Keratinocyte (primary cell): ENCODE measurements at regions not wholly inside any gene's neighbourhood (a gene's known extent, or its start where the extent isn't known, plus 50 kb on each side); places are given as distances from the start of the nearest gene placed in this dataset.

Experiments
- DNase-seq: peaks from one replicate; pipeline ENCODE4 v3.0.0-alpha.2; 2011; ENCODE audit warnings: low read depth, missing footprints, low spot score
- FAIRE-seq: peaks from 2 replicates; lab custom pipeline; 2011; peaks lifted over from hg19 to GRCh38; lab: Jason Lieb, UNC
- H2AFZ ChIP-seq: 2 replicates; pipeline ENCODE4 v1.6.0; 2012; ENCODE audit warnings: low read length, control low read depth, inconsistent platforms; ENCODE audit not compliant: control insufficient read depth
- H3K27ac ChIP-seq: 2 replicates; pipeline ENCODE4 v1.5.1; 2011; ENCODE audit warnings: low read length; ENCODE audit not compliant: control insufficient read depth, insufficient read depth
- H3K27me3 ChIP-seq: 3 replicates; pipeline ENCODE4 v1.6.0; 2011; ENCODE audit warnings: low read length; ENCODE audit not compliant: control insufficient read depth, insufficient read depth; ENCODE audit errors: extremely low read depth
- H3K36me3 ChIP-seq, 2 experiments: 2 replicates in 1 of 2; 3 replicates in 1 of 2; pipeline ENCODE4 v1.5.1; 2011; ENCODE audit warnings: low read length in 2 of 2, mild to moderate bottlenecking in 1 of 2; ENCODE audit not compliant: control insufficient read depth in 2 of 2, insufficient read depth in 2 of 2; ENCODE audit errors: extremely low read depth in 1 of 2
- H3K4me1 ChIP-seq: 3 replicates; pipeline ENCODE4 v1.5.1; 2011; ENCODE audit warnings: low read length; ENCODE audit not compliant: control insufficient read depth, insufficient read depth; ENCODE audit errors: extremely low read depth
- H3K4me2 ChIP-seq: 3 replicates; pipeline ENCODE4 v1.6.0; 2011; ENCODE audit warnings: low read depth, low read length; ENCODE audit not compliant: control insufficient read depth, insufficient read depth; ENCODE audit errors: extremely low read depth
- H3K4me3 ChIP-seq, 3 experiments: fragments of 200-600 bp in 1 of 3; sonication (generic) in 1 of 3; 2 replicates in 2 of 3; 3 replicates in 1 of 3; pipeline ENCODE4 v1.5.1; 2011 to 2016; ENCODE audit warnings: low read length in 3 of 3, mild to moderate bottlenecking in 3 of 3, control low read depth in 2 of 3, inconsistent platforms in 1 of 3, low read depth in 1 of 3, mixed read lengths in 1 of 3, mixed run types in 1 of 3, moderate library complexity in 1 of 3; ENCODE audit not compliant: control insufficient read depth in 2 of 3, insufficient read depth in 2 of 3; ENCODE audit errors: extremely low read depth in 1 of 3
- H3K79me2 ChIP-seq: 2 replicates; pipeline ENCODE4 v1.6.0; 2012; ENCODE audit warnings: low read length; ENCODE audit not compliant: control insufficient read depth, insufficient read depth
- H3K9ac ChIP-seq: 3 replicates; pipeline ENCODE4 v1.6.0; 2011; ENCODE audit warnings: low read length; ENCODE audit not compliant: control insufficient read depth, insufficient read depth; ENCODE audit errors: extremely low read depth
- H3K9me1 ChIP-seq: 3 replicates; pipeline ENCODE4 v1.6.0; 2011; ENCODE audit warnings: low read length; ENCODE audit not compliant: control insufficient read depth, insufficient read depth; ENCODE audit errors: extremely low read depth
- H3K9me3 ChIP-seq: 2 replicates; pipeline ENCODE4 v1.5.1; 2012; ENCODE audit warnings: low read depth, low read length; ENCODE audit not compliant: control insufficient read depth
- H4K20me1 ChIP-seq: 3 replicates; pipeline ENCODE4 v1.6.0; 2011; ENCODE audit warnings: low read length; ENCODE audit not compliant: control insufficient read depth, insufficient read depth; ENCODE audit errors: extremely low read depth
- EZH2 ChIP-seq: IDR thresholded peaks from one replicate; pipeline ENCODE4 v1.6.1; 2012; ENCODE audit warnings: inconsistent platforms, mild to moderate bottlenecking, low read length, moderate library complexity
- dilution Hi-C: fragments of 300-500 bp; cut with MboI; formaldehyde crosslinking; loops from one replicate; pipeline ENCODE4 v1.7.0; 2020; ENCODE audit warnings: low sequenced_read_pairs; ENCODE audit not compliant: extremely low pct_ligation_motif_present
- TF ChIP-seq, protein P1 (sequence below), 3 experiments: IDR thresholded peaks in 1 of 3; conservative IDR thresholded peaks in 1 of 3; optimal IDR thresholded peaks in 1 of 3; 2 replicates in 2 of 3; 3 replicates in 1 of 3; pipeline versions ENCODE3 to v1.5.1; 2011; ENCODE audit warnings: low read length in 3 of 3, mild to moderate bottlenecking in 3 of 3, moderate library complexity in 2 of 3, control low read depth in 1 of 3, inconsistent platforms in 1 of 3; ENCODE audit not compliant: insufficient read depth in 2 of 3; ENCODE audit errors: extremely low read depth in 1 of 3

- no peak overlapping the region for H3K9ac ChIP-seq
- no peaks in the 10 kb centered on the region for H3K36me3 ChIP-seq
- no peaks in the 10 kb centered on the region for H3K9me1 ChIP-seq
- TF ChIP-seq, protein P1, sequence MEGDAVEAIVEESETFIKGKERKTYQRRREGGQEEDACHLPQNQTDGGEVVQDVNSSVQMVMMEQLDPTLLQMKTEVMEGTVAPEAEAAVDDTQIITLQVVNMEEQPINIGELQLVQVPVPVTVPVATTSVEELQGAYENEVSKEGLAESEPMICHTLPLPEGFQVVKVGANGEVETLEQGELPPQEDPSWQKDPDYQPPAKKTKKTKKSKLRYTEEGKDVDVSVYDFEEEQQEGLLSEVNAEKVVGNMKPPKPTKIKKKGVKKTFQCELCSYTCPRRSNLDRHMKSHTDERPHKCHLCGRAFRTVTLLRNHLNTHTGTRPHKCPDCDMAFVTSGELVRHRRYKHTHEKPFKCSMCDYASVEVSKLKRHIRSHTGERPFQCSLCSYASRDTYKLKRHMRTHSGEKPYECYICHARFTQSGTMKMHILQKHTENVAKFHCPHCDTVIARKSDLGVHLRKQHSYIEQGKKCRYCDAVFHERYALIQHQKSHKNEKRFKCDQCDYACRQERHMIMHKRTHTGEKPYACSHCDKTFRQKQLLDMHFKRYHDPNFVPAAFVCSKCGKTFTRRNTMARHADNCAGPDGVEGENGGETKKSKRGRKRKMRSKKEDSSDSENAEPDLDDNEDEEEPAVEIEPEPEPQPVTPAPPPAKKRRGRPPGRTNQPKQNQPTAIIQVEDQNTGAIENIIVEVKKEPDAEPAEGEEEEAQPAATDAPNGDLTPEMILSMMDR (optimal IDR thresholded peaks at IDR 0.05 in 1 of 3, IDR thresholded peaks at IDR 0.05 in 1 of 3, conservative IDR thresholded peaks at IDR 0.05 in 1 of 3; ENCODE audit: extremely low read depth in 1 of 3, insufficient read depth in 2 of 3, low read length in 3 of 3): no peak
- no peak for TF ChIP-seq EZH2
- H3K4me1 ChIP-seq: no peaks in the 10 kb centered on the region
- no peak overlapping the region for H3K4me3 ChIP-seq
- DNase-seq: no peak
- H3K27me3 ChIP-seq: no peaks in the 10 kb centered on the region
- no peak overlapping the region for H3K4me2 ChIP-seq
- no peaks in the 10 kb centered on the region for H3K79me2 ChIP-seq
- H3K27ac ChIP-seq: no peak overlapping the region
- dilution Hi-C loops: no loop called here
- no peak overlapping the region for H2AFZ ChIP-seq
- H3K9me3 ChIP-seq: no peaks in the 10 kb centered on the region
- no peak for FAIRE-seq
- H4K20me1 ChIP-seq: no peaks in the 10 kb centered on the region
Observed at GRCh38 chr9:18371141-18371540, 102.8 kb upstream of the ADAMTSL1 start.

GRCh38 chr9:18371621-18372020, 102.3 kb upstream of the ADAMTSL1 start:
- no peak for DNase-seq

More at GRCh38 chr9:18371621-18372020, 102.3 kb upstream of the ADAMTSL1 start:
- H3K9ac ChIP-seq: no peak overlapping the region
- no peaks in the 10 kb centered on the region for H3K9me3 ChIP-seq
- H4K20me1 ChIP-seq: no peaks in the 10 kb centered on the region
- no peak overlapping the region for H3K4me3 ChIP-seq
- no peaks in the 10 kb centered on the region for H3K4me1 ChIP-seq
- no peaks in the 10 kb centered on the region for H3K36me3 ChIP-seq
- H3K27me3 ChIP-seq: no peaks in the 10 kb centered on the region
- no peaks in the 10 kb centered on the region for H3K9me1 ChIP-seq
- FAIRE-seq: no peak
- H3K27ac ChIP-seq: no peak overlapping the region
- dilution Hi-C loops: no loop called here
- H3K79me2 ChIP-seq: no peaks in the 10 kb centered on the region
- no peak overlapping the region for H2AFZ ChIP-seq
- TF ChIP-seq, protein P1 (optimal IDR thresholded peaks at IDR 0.05 in 1 of 3, IDR thresholded peaks at IDR 0.05 in 1 of 3, conservative IDR thresholded peaks at IDR 0.05 in 1 of 3; ENCODE audit: extremely low read depth in 1 of 3, insufficient read depth in 2 of 3, low read length in 3 of 3): no peak
- no peak for TF ChIP-seq EZH2
- H3K4me2 ChIP-seq: no peak overlapping the region
